CD4-positive, alpha-beta T cell treated with Interleukin-17A for 1 hour (primary cell): ENCODE measurements at regions not wholly inside any gene's neighbourhood (a gene's known extent, or its start where the extent isn't known, plus 50 kb on each side); places are given as distances from the start of the nearest gene placed in this dataset.

Source experiments
- DNase-seq: peaks from one replicate; pipeline ENCODE4 v3.0.0-alpha.2; 2020

DNA sequence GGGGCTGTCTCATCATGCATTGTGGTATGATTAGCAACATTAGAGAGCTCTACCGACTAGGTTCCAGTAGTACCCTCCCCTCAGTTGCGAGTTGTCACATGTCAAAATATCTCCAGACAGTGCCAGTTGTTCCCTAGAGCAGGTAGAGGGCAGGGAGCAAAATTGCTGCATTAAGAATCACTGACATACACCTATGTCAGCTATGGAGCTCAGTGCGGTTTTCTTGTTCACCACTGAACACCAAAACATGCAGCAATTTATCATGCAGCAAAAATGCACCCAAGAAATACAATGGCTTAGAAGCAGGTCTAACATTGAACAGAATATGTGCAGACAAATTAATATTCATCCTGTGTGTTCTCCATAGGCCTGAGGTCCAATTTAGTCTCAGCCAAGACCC lies 186.9 kb upstream of the STARD13 start:
- no peak for DNase-seq

DNA sequence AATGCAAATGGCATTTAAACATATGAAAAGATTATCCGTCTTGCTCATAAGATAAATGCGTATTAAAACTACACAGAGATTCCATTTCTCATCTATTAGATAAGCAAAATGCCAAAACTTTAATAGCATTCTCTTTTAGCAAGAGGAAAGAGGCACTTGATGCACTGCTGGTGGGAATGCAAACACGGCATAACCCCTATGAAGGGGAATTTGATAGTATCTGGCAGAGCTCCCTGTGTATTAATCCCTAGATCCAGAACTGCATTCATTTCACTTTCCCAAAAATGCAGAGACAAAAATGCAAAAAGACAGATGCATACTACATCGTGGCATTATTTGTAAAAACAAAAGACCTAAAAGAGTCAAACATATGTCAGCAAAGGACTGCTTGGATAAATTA lies 193.6 kb upstream of the STARD13 start:
- no peak for DNase-seq

DNA sequence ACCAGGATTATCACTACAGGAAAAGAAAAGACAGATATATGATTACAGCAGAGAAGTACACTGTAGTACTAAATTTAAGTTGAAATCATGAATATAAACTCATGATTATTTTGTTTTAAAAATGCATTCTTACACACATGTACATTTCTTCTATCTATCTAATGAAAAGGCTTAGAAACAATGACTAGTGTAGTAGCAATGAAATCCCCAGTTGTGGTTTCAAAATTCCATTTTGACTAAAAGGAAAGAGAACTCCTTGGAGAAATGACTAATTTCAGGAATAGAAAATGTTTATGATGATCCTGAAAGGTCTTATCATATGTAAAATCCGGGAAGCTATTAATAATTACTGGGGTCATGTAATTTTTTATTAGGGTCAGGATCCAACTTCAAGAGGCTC lies 195.0 kb upstream of the STARD13 start:
- no peak for DNase-seq

DNA sequence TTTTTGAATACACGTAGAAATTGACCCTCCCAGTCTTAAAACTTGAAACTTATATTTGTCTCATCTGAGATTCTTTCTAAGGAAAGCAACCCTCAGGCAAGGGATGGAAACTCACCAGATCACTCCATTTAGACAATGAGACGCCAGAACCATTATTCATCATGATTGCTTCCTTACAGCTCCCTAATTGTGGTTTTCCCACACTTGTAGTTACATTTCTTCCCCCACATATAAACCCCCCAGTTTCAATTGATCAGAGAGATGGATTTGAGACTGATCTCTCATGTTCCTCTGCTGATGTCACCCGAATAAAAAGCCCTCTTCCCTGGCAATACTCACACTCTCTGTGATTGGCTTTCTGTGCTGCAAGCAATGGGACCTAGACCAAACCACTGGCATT lies 197.9 kb upstream of the STARD13 start:
- no peak for DNase-seq

DNA sequence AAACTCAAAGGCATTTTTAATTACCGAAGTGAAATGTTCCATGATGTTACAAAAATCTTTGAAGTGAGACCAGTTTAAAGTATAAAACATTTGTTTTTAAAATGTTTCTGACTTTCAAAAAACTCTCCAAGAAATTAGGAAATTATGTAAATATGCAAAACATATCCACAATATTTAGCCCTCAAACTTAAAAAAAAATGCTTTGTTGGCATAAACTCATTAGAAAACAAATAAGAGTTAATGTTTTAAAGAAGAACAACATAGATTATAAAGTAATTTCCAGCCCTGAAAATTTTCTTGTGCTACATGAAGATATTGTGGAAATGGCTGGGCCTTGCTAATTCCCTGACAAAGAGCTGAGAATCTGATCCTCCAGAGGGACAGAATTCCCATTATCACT lies 199.7 kb upstream of the STARD13 start:
- DNase-seq: no peak

DNA sequence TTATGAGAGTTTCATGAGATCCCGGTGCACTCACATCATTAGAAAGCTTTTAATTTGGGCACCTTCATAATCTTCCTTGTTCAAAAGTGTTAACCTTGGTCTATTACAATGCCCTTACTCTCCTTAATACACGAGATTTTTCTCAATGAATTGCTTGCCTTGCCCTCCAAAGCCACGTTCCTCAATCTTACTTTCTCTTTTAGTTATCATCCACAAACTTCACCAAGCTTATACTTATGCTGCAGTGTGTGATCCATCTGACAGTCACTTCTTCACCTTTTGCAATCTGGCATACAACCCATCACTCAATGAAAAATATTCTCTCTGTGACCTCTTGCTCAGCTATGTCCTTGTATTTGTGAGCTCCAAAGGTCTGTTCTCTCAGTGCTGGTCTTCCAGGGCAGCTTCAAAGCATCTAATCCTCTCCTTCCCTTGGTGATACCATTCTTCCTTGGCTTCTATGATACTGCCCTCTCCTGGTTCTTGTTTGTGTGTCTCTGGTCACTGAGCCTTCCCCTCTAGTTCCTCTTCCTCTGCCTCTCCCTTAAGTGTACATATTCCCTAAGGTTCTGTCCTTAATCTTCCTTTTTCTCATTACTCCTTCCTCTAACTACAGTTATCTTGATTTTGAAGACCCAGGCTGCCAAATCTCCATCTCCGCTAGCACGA lies 202.2 kb upstream of the STARD13 start:
- DNase-seq: no peak

DNA sequence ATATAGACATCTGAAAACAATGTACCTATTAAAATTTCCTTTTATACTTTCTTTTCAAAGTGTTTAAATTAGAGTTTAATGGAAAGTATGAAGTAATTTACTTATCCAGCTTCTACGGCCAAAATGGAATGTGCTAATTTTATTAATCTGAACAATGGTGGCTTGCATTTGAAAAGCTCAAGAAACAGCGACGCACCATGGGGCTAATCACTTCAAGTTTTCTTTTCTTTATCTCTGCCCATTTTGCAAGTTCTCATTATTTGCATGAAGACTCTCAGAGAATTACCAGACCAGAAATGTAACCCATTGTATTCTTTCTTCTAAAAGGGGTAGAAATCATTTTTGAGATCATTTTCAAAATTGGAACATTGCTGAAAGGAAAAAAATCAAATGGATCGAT lies 204.0 kb upstream of the STARD13 start:
- DNase-seq: no peak

DNA sequence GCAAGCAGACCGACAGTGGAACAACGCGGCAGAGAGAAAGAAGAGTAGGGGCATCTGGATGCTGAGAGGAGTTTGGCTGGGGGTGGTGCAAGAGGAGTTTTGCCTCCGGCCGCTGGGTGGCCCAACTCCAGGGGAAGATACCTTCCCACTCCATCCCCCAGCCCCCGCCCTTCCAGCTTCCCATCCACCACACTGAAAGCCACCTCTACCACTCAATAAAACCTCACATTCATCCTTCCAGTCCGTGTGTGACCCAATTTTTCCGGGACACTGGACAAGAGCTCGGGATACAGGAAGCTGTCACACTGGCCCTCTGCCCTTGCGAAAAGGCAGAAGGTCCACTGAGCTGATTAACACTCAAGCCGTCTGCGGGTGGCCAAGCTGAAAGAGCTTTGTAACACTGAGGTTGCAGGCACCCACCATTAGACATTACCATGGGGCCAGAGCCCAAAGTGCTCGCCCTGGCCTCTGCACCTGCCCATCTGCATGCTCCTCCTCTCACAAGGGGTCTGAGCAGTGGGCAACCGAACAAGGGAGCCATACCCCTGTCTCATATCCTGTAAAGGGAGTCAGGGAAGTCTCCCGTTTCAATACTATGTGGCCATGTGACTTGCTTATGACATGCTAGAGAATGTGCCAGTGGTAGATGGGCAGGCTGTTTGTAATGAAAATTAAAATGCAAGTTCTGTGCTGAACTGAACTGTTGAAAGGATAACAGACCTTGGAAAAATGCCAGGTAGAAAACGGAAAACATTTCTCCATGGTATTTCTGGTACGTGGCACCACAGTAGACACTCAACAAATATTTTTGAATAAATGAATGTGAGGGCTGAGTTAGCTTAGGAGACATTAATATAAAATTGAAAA lies 205.1 kb upstream of the STARD13 start:
- no peak for DNase-seq

DNA sequence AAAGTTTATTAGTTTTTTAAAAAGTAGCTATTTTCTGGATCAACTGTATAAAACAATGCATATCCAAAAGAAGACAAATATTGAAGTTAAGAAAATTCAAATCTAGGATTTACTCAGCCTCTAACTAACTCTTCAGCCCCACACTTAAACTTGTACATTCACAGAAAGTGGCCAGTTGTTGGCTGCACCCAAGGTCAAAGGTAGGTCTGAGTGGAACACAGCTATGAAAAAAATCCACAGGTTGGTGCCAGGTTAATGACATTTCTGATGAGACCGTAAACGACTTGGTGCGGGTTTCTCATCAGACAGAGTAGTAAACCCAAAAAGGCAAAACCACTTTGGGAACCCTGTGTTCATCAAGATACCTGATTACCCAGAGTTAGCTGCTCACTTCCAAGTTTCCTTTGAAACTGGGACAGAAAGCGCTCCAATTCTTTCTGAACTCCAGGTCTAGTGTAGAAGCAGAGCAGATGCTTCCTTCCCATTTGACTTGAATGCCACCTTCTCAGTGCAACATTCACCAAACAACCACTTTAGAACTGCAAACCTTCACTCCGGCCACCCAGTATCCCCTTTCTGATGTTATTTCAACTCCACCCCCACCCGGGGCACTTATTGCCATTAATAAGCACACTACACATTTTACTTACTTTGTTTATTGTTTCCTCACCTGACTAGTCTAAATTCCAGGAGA lies 208.3 kb upstream of the STARD13 start:
- DNase-seq: no peak

DNA sequence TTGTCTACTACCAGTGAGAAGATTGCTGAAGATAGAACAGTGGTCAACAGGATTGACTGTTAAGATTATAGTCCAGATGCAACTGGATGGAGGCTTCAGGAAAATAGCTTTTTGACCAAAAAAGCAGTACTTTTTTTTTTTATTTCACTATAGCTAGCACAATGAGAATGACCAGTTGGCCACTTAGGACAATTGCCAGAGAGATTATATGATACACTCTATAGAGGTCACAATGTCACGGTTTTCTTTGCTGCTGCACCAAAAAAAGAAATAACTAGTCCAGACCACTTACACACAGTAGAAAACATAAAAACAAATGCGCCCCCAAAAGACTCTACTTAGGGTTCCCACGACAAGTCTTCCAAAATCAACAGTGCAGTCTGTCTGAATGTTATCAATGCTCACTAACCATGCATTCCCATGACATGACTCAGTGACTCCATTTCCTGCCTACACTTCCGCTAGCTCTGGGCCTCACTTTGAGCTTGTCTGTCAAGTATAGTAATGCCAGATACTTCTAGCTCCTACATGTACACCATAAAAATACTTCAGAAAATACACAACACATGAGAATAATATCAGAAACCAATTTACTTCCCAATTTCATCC lies 209.1 kb upstream of the STARD13 start:
- no peak for DNase-seq

DNA sequence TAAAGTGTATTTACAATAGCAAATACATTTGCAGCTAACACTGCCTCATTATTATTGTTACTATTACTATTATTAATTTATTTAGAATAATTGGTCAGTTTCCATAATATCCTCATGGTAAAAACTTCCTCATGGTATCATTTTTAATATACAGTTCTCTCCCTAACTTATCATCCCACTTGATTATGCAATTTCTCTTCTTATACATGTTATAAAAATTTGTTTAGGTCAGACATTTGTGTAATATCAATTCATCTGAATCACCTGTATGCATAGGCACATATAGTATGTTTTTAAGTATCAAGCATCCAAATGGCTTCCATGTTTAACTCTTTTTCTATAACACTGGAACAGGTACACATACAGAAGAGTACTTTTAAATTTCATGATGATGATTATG lies 210.8 kb upstream of the STARD13 start:
- DNase-seq: no peak

DNA sequence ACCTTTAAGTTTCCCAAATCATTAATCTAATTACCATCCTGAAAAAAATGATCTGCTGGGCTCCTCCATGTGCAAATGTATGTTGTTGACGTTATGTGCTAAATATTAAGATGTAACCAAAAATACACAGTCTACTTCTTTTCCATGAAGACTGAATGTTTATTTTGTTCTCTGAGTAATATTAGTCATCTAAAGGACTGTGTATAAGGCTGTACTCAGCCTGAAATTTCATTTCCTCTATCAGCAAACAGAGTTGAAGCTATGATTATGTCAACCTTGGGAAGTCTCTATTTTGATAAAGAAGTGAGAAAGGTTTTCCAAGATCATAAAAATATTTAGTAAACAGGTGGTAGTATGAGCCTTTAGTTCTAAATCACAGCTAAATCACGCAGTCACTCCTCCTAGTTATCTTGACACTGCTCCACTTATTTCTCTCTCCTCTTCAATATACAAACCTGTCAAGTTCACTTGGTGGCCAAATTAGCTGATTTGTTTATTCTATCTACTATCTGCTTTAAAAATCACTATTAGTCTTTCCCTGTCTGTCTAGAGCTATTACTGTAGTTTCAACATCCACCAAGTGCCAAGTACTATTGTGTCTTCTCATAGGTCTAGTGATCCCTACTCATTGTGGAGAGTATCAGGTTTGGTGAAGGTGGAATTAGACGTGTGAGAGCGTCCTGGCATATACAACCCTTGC lies 211.7 kb upstream of the STARD13 start:
- no peak for DNase-seq

DNA sequence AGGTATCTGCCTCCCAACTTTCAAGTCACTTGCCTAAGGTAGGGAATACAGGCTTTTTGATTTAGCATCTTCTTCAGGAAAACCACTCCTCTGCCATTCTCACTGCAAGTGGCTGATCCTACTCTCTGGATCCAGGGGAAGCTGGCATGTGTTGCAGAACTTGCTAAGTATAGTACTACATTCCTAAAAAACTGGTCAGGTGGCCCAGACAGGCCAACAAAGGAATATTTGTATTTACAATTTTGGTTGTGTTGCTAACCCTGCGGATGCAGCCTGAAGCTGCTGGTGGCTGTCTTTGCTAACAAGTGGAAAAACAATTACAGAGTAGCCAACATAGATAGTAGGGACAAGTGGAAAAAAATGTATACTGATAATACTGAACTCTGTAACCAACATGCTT lies 222.5 kb upstream of the STARD13 start:
- DNase-seq: no peak

DNA sequence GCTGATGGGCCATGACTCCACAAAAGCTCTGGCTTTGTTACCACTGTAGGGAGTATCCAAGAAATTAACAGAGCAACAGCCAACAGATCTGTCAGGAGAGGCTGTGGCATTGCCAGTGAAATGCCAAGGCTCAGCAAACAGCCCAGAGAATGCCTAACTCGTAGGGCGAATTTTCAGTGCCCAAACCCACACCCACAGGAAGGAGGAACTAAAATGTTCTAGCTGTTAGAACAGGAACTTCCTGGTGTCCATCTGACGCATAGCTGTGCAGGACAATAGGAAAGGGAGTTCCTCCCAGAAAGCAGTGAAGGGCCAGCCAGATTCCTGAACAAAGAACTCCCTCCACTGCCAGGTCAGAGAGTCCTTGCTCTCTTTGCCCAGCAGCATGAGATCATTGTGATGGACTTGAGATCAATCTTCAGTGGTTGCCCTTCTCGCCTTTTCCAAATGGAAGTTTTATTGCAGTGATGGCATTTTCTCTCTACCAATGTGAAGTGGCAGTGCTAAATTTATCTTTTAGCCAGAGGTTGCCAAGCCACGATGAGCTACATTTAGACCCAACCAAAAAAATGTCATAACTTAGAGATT lies 224.2 kb upstream of the STARD13 start:
- DNase-seq: no peak

DNA sequence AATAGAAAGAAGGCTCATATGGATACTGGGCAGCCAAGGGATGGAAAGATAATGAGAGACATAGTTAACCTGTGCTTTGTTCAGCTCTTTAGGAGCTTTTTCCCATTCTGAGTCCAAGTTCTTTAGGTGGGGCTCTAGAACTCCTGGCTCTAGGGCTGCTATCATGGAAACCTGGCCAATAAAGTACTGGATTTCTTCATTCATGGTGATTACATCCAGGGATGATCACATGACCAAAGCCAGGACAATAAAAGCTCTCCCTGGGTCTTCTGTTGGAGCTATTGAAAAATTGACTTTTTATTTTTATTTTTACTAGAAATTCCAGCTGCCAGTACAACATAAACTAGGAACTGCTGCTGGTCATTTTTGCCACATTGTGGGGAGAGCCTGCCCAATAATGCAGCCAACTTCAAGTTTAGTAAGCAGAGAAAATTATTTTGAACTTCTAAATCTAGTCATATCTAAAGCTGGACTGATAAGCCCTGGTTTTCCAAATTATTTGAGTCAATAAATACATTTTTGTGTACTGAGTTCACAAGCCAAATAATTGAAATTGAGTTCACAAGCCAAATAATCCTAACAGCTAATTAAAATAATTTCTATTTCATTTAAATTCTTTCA lies 224.9 kb upstream of the STARD13 start:
- DNase-seq: no peak

DNA sequence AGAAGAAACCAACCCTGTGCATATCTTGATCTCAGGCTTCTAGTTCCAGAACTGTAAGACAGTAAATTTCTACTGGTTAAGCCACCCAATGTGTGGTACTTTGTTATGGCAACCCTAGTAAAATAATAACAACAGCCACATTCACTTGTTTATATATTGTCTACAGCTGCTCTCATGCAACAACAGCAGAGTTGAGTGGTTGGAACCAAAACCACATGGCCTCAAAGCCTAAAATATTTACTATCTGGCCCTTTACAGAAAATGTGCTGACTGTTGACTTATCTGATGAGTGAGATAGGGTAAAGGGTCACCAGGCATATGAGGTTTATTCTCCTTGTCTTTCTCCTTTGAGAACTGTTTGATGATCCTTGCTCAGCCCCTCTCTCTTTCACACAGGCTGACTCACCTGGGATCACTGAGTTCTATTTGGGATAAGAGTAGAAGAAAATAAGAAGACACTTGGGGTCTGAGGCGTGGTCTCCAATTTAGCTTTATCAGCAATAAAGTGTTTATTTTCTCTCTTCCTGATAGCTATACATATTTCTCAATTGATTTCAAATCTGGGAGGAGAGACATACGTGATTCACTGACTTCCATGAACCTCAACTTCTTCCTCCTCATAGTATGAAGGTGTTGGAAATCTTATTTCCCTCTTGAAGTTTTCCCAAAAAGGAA lies 227.5 kb upstream of the STARD13 start:
- DNase-seq: no peak

DNA sequence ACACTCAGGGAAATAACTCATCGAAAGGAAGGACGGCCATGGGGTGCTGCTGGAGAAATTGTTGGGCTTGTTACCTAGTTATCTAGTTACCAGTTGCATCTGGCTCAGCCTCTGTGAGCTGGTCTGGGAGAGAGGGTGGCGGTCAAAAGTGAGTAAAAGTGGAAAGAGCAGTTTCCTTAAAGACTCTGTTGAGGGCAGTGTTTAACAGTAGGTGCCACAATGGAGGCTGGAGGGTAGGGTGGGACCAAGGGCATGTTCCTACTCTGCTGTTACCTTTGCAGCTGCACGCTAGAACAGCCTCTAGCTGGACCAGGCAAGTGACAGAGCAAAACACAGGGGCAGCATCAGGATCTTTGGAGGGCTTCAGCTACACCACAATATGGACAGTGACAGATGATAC lies 228.8 kb upstream of the STARD13 start:
- DNase-seq: no peak

DNA sequence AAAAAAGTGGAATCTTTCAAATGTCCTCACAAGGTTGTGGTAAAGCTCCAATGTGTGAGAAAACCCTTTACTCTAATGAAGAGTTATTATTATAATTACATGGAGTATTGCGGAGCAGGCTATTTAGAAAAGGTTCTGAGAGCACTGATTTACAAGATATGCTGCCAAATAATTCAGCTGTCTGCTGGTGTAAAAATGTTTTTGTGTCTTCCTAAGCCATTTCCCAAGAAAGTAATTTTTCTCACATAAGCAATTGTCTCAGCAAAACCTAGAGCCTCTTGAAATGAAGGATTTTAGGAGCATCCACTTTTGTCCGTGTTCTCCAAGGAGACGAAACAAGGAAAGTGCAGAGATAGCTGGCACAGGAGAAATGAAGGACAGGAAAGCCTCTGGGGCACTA lies 229.6 kb upstream of the STARD13 start:
- DNase-seq: no peak

DNA sequence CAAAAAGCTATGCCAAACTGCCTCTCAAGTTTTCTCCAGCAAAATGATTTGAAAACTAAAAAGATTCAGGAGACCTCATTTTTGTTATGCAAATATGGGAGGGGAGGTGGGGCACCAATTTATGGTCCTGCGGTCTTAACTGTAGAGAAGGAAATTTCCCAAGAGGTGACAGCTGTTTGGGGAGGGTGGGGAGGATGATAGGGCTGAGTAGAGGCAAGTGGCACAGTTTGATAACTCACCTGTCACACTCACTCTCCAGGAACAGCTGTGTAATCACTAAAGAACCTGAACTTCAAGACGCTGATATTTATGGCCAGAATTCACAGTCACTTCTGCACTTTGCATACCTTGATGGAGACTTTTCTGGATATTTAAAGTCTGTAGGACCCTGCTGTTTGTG lies 232.9 kb upstream of the STARD13 start:
- DNase-seq: no peak

DNA sequence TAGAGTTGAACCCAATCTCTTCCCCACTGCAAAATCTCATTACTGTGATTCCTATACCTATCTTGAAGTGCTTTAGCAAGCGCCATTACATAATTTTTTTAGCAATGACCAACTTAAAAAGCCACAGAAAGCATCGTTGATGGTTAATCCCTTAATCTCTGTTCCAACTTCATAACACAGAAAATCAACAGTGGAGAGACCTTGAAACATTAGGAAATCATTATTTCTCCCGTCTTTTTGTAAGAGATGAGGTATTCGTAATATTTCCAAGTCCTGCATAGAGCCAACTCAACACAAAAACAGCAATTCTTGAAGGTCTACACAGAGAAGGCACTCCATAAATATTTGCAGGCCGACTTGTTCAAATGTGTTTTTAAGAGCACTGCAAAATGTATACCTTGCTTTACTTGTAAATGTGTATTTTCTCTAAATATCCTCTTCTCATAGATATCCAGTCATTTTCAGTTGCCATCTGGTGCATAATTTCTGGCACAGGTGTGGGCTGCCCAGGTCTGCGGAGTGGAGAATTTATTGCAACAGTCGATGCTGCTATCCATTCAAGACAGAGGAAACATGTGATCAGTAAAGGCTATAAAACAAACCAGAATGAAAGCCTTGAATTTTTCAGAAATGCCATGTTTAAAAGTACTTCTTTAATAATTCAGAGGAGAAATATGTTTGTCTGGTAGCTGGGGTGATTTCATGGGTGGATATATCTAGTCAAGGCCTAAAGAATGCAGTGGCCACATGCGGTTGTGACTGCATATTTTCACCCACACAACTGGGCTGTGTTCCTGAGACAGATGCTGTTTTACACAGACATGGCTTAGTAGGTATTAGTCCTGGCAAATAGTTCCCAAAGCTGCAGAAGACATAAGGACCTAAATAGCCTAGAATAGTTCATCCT lies 234.3 kb upstream of the STARD13 start:
- DNase-seq: no peak
